Duodenal mucosa (tissue), 2 donors: ENCODE measurements at regions not wholly inside any gene's neighbourhood (a gene's known extent, or its start where the extent isn't known, plus 50 kb on each side); places are given as distances from the start of the nearest gene placed in this dataset.
"Not testable (repeated sequence)": the region's sequence is repeated elsewhere in the genome, so short reads cannot be mapped to it uniquely, and the experiment has no call there.

Experiments
- H3K27ac ChIP-seq: one replicate; pipeline ENCODE4 v1.7.0; 2013; ENCODE audit warnings: low read depth, low read length
- H3K27me3 ChIP-seq, 2 donors: one replicate each; pipeline ENCODE4 v1.7.0; 2013; ENCODE audit warnings: low read length in 2 of 2, control low read depth in 1 of 2; ENCODE audit not compliant: insufficient read depth in 2 of 2, control insufficient read depth in 1 of 2
- H3K36me3 ChIP-seq, 2 donors: one replicate each; pipeline ENCODE4 v1.7.0; 2013; ENCODE audit warnings: low read length in 2 of 2, control low read depth in 1 of 2; ENCODE audit not compliant: insufficient read depth in 2 of 2, control insufficient read depth in 1 of 2
- H3K4me1 ChIP-seq, 2 donors: one replicate each; pipeline ENCODE4 v1.7.0; 2013; ENCODE audit warnings: low read length in 2 of 2, control low read depth in 1 of 2; ENCODE audit not compliant: insufficient read depth in 2 of 2, control insufficient read depth in 1 of 2
- H3K4me3 ChIP-seq, 2 donors: one replicate each; pipeline ENCODE4 v1.7.0; 2013; ENCODE audit warnings: low read length in 2 of 2, low read depth in 1 of 2
- H3K9ac ChIP-seq, 2 donors: one replicate each; pipeline ENCODE4 v1.7.0; 2013; ENCODE audit warnings: low read length in 2 of 2, low read depth in 1 of 2
- H3K9me3 ChIP-seq, 2 donors: one replicate each; pipeline ENCODE4 v1.7.0; 2013; ENCODE audit warnings: low read length in 2 of 2, control low read depth in 1 of 2; ENCODE audit not compliant: control insufficient read depth in 1 of 2

DNA sequence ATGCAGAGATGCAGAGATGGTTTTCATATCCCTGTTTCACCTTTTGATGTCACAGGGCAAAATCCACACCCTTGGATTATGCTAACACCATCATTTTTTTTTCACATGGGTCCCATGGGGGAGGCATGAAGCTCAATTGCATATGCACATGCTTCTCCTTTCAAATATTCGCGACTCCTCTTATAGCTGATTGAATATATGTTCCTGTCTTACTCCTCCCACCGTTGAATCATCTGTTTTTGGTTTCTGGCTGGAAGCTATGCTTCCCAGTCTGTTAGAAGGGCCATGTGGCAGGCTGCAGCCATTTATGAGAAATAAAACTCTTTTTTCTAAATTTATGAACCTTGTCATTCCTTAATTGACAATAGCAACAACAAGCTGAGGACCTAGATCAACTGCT lies 877.9 kb upstream of the CDH18 start:
- not testable (repeated sequence) for H3K9ac ChIP-seq, H3K36me3 ChIP-seq, H3K27ac ChIP-seq, H3K4me1 ChIP-seq, H3K9me3 ChIP-seq, H3K4me3 ChIP-seq, H3K27me3 ChIP-seq

- Histone ChIP-seq H3K27ac (no peak overlapping the region), H3K27me3 (no peaks in the 10 kb centered on the region), H3K36me3 (no peaks in the 10 kb centered on the region), H3K4me3 (no peak overlapping the region), H3K4me1 (no peaks in the 10 kb centered on the region), H3K9me3 (no peaks in the 10 kb centered on the region), H3K9ac (no peak overlapping the region)
Observed at GRCh38 chr5:20833081-20833627, 845.2 kb upstream of the CDH18 start.

DNA sequence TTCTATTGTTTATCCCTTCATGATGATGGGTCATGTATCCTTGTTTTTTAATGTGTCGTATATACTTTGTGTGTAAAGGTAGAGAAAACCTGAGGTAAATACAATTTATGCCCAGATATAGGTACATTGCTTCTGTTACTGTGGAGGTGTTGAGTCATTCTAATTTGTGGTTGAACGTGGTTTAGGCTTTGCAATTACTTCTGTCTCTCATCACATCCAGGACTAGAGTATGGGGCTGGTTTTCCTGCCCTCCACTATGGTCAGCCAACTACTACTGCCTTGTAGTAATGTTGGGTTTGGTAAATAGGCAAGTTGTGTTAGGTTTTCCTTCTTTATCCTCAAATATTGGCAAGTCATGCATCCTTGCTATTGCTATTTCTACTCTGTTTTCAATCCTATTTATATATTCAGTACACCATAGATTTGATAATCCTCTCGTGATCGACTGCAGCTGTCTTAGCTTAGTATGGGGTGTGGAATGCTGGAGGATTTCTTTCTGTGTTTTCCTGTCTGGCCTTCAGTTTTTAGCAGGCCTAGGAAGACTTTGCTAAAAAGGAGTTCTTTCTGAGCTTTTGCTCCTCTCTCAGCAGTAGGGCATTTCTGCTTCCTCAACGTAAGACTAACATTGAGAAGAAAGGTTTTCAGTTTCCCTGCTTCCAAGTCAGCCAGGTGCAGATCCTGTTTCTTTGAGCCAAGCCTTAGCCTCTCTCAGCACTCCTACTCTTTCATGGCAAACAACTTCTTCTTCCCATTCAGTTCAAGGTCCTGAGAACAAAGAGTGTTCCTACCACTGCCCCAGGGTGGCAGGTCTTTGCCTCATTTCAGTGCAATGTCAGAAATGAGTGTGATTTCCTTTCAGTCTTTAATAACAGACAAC lies 844.4 kb upstream of the CDH18 start:
- Histone ChIP-seq H3K36me3 (no peaks in the 10 kb centered on the region), H3K4me1 (no peaks in the 10 kb centered on the region), H3K4me3 (no peak overlapping the region), H3K27ac (no peak overlapping the region), H3K9ac (no peak overlapping the region), H3K27me3 (no peaks in the 10 kb centered on the region), H3K9me3 (no peaks in the 10 kb centered on the region)

DNA sequence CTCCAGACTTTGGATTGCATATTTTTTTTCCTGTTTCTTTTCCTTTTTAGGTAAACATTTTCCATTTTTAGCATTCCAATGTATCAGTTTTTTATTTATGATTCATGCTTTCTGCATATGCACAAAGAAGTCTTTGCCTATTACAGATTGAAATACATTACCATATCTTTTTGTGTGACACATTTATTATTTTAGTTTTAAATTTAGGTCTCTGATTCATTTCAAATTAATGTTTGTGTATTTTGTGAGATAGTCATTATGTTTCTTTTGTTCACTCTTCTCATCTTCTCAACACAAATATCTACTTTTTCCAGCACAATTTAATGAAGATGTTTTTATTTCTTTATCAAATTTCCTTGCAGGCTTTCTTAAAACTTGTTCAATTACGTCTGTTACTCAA lies 838.0 kb upstream of the CDH18 start:
- H3K9me3 ChIP-seq, H3K9ac ChIP-seq, H3K27ac ChIP-seq, H3K27me3 ChIP-seq, H3K36me3 ChIP-seq, H3K4me3 ChIP-seq, H3K4me1 ChIP-seq: not testable (repeated sequence)

GRCh38 chr5:20797216-20797615 lies 809.2 kb upstream of the CDH18 start:
- not testable (repeated sequence) for H3K36me3 ChIP-seq, H3K27ac ChIP-seq, H3K27me3 ChIP-seq, H3K4me3 ChIP-seq, H3K4me1 ChIP-seq, H3K9me3 ChIP-seq, H3K9ac ChIP-seq

DNA sequence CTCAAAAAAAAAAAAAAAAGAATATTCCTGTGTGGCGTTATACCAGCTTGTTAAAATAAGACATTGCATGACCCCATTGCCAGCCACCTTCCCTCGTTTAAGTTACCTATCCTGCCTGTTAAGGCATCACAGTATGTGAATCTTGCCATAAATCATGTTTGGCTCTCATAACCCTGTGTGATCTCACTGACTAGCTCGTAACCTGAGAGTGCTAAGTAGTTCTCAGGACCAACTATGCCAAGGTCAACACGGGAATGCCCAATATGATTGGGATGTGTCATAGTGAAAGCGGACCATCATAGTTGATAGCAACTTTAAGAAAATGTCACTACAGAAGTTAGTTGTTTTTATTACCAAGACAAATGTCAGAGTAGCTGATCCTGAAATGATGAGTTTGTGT lies 796.8 kb upstream of the CDH18 start:
- H3K27me3 ChIP-seq, H3K36me3 ChIP-seq, H3K4me3 ChIP-seq, H3K9ac ChIP-seq, H3K4me1 ChIP-seq, H3K9me3 ChIP-seq, H3K27ac ChIP-seq: not testable (repeated sequence)

- H3K27ac ChIP-seq, H3K9me3 ChIP-seq, H3K4me3 ChIP-seq, H3K4me1 ChIP-seq, H3K36me3 ChIP-seq, H3K27me3 ChIP-seq, H3K9ac ChIP-seq: not testable (repeated sequence)
Observed at GRCh38 chr5:20783484-20783883, 795.5 kb upstream of the CDH18 start.

DNA sequence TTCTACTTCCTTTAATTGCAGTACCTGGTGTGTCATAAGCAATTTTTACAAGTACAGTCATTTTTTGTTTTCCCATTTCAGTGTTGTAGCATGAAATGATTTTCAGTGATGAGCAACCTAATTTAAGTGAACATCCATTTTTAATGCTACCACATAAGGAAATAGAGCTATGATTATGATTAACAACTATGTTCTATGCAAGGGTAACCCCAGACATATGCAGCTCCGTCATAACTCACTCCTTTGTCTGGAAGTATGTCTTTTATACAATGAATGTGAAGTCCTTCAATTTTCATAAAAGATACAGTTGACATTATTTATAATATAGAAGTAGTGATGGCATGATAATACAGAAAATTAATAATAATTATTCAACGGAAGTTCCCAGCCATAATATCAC lies 783.3 kb upstream of the CDH18 start:
- not testable (repeated sequence) for H3K9me3 ChIP-seq, H3K27ac ChIP-seq, H3K4me3 ChIP-seq, H3K27me3 ChIP-seq, H3K36me3 ChIP-seq, H3K9ac ChIP-seq, H3K4me1 ChIP-seq

DNA sequence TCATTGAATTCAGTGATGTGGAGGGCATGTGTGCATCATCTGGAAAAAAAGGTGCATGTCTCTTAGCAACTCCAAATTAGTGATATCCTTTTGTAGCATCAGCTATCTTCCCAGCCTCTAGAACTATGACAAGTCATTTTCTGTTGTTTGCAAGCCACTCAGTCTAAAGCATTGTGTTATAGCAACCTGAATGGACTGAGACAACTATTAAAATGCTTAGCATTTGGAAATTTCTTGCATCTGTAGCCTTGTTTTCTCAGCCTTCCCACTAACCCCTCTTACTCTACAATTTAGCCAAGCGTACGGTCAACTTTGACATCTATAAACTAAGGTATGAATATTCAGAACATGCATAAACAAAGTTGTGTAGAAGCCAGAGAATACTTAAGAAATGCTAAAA lies 777.1 kb upstream of the CDH18 start:
- not testable (repeated sequence) for H3K36me3 ChIP-seq, H3K27ac ChIP-seq, H3K27me3 ChIP-seq, H3K4me1 ChIP-seq, H3K4me3 ChIP-seq, H3K9me3 ChIP-seq, H3K9ac ChIP-seq

- H3K4me1 ChIP-seq, H3K9ac ChIP-seq, H3K27me3 ChIP-seq, H3K36me3 ChIP-seq, H3K4me3 ChIP-seq, H3K9me3 ChIP-seq, H3K27ac ChIP-seq: not testable (repeated sequence)
Observed at GRCh38 chr5:20759459-20759858, 771.5 kb upstream of the CDH18 start.
